ENCODE measurements at regions not wholly inside any gene's neighbourhood (a gene's known extent, or its start where the extent isn't known, plus 50 kb on each side); places are given as distances from the start of the nearest gene placed in this dataset.

GRCh38 chr13:81568824-81569223 is 1227.9 kb upstream of the SPRY2 start:
- no peak for TF ChIP-seq CTCF (IDR thresholded peaks at IDR 0.05; ENCODE audit: low read depth, low read length)
- TF ChIP-seq POLR2A (IDR thresholded peaks at IDR 0.05; ENCODE audit: extremely low read depth, insufficient read length) = no peak
- TF ChIP-seq MAX (IDR thresholded peaks at IDR 0.05; ENCODE audit: low read depth, low read length) = no peak
